HFF-Myc (cell line): ENCODE measurements at regions not wholly inside any gene's neighbourhood (a gene's known extent, or its start where the extent isn't known, plus 50 kb on each side); places are given as distances from the start of the nearest gene placed in this dataset.

Experiments
- DNase-seq: peaks from one replicate; pipeline ENCODE4 v3.0.0-alpha.2; 2011; ENCODE audit warnings: low read depth; ENCODE audit errors: extremely low read depth
- H3K4me3 ChIP-seq: replicated peaks from 2 replicates; pipeline ENCODE4 v1.5.1; 2011; ENCODE audit warnings: low read depth, mild to moderate bottlenecking, control low read depth, low read length
- TF ChIP-seq, protein P1 (sequence below): IDR thresholded peaks from 2 replicates; pipeline ENCODE4 v1.5.1; 2012; ENCODE audit warnings: mild to moderate bottlenecking, low read depth, low read length, control low read depth; ENCODE audit errors: missing control alignments

DNA sequence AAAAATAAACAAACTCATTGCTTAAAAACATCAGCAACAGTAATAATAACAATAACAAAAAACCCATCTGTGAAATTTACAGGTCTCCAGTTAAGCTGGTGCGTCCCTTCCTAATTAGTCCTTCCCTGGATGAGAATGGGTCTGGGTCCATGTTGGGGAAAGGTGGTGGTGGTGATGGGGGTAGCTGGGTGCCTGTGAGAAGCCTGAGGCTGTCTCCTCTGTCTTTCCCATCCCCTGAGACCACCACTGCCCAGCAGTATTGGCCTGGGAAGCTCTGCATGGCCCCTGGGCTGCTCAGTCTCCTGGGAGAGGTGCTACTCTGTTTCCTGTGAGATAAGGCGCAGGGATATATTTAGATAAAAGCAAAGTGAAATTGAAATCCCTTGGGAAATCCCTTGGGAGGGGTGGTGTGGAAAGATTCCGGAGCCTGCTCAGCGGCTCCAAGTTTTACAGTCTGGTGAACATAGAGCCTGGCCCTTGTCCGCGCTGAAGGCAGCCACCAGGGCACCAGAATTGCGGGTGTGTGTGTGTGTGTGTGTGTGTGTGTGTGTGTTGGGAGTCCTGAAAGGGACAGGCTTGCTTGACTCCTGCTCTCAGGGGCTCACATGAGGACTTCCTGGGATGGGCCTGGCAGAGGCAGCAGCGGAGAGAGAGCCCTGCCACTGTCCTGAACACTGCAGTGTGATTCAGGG lies 150.2 kb downstream of the FOXD2 start:
- DNase-seq = no peak
- H3K4me3 ChIP-seq = no peak overlapping the region
- TF ChIP-seq, protein P1, sequence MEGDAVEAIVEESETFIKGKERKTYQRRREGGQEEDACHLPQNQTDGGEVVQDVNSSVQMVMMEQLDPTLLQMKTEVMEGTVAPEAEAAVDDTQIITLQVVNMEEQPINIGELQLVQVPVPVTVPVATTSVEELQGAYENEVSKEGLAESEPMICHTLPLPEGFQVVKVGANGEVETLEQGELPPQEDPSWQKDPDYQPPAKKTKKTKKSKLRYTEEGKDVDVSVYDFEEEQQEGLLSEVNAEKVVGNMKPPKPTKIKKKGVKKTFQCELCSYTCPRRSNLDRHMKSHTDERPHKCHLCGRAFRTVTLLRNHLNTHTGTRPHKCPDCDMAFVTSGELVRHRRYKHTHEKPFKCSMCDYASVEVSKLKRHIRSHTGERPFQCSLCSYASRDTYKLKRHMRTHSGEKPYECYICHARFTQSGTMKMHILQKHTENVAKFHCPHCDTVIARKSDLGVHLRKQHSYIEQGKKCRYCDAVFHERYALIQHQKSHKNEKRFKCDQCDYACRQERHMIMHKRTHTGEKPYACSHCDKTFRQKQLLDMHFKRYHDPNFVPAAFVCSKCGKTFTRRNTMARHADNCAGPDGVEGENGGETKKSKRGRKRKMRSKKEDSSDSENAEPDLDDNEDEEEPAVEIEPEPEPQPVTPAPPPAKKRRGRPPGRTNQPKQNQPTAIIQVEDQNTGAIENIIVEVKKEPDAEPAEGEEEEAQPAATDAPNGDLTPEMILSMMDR = no peak

DNA sequence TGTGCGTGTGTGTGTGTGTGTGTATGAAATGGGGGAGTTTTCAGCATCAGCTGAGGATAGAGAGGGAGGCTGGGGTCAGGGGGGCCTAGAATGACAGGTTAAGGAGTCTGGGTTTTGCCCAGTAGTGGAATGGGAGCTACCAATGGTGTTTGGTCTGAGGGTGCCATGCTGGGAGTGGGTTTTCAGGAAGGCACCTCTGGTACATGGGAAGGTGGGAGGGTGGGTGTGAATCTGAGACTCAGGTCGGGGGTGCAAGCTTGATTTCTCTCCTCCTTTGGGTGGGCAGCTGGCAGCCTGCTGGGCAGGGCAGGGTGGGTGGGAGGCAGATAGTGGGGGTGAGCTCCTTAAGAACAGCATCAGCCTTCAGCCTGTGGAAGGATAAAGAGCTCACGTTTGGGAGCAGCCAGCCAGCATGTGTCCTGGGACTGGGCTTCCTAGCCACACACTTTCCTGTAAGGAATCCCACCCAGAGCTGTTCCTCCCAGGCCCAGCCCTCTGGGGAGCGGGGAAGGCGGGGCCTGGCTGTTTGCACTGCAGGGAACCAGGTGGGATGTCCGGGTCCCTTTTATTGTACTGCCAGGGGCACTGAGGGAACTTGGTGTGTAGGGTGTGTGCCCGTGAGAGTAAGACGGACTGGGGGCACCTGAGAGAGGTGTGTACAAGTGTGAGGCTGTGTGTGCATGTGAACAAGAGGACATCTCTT lies 152.8 kb downstream of the FOXD2 start:
- H3K4me3 ChIP-seq = no peak overlapping the region
- no peak for DNase-seq
- TF ChIP-seq, protein P1 = no peak

DNA sequence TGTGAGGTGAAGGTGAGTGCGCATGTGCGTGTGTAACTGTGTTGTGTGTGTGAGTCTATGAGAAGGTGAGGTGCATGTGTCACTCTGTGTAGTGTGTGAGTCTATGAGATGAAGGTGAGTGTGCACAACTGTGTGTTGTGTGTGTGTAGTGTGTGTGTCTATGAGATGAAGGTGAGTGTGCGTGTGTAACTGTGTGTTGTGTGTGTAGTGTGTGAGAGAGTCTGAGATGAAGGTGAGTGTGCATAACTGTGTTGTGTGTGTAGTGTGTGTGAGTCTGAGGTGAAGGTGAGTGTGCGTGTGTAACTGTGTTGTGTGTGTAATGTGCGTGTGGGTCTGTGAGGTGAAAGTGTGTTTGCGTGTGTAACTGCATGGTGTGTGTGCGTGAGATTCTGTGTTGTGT lies 154.0 kb downstream of the FOXD2 start:
- DNase-seq = no peak
- TF ChIP-seq, protein P1 = no peak
- no peak overlapping the region for H3K4me3 ChIP-seq

DNA sequence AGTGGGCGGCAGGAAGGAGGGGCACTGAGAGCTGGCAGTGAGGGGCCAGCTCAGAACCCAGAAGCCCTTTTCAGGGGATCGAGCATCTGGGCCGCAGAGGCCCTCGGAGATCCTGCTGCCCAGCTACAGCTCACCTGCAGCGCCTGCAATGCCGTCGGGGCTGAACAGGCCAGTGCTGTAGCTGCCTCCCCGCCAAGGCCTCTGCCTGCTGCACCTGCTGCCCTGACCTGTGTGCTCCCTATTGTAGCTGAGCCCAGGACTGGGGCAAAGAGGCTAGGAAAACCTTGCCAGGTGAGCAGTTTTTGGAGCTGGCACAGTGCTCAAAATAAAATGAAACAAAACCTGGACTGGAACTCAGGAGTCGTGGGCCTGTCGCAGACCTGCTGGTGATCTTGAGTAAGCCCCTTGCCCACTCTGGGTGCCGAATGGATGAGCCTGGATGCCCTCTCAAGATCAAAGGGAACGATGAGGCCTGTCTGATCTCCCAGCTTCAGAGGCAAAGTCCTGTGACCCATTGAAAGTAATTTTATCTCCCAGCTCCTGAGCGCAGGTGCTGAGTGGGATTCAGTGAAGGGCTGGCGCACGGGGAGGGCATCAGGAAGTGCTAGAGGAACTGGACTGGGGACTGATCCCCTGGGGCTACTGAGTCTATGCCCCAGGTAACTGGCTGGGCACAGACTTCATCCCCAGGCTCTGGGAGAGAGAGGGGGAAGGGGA lies 154.6 kb downstream of the FOXD2 start:
- TF ChIP-seq, protein P1 = no peak
- H3K4me3 ChIP-seq = no peak overlapping the region
- DNase-seq = no peak

DNA sequence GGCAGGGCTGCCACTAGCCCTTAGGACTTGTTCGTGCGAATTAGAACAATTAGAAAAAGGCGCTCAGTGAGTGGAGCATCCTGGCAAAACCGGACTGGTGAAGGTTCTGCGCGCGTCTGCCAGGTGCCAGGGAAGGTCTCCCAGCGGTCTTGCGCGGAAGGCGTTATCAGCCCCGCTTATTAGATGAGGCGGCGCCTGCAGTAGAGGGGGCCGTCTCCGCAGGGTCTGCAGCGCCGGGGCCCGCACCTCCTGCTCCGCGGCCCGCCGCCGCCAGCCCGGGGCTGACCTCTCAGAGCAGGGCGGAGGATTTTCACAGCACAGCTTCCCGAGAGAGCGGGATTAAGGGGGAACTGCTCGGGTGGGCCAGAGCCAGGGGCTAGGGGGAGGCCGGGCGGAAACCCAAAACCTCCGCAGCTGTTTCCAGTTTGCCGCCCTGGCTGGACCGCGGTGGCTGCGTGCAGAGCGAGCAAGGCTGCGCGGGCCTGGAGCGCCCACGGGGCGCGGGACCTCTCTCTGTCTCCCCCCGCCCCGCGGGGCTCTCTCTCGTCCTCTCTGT lies 155.2 kb downstream of the FOXD2 start:
- DNase-seq = no peak
- H3K4me3 ChIP-seq = no peak overlapping the region
- TF ChIP-seq, protein P1 = no peak

DNA sequence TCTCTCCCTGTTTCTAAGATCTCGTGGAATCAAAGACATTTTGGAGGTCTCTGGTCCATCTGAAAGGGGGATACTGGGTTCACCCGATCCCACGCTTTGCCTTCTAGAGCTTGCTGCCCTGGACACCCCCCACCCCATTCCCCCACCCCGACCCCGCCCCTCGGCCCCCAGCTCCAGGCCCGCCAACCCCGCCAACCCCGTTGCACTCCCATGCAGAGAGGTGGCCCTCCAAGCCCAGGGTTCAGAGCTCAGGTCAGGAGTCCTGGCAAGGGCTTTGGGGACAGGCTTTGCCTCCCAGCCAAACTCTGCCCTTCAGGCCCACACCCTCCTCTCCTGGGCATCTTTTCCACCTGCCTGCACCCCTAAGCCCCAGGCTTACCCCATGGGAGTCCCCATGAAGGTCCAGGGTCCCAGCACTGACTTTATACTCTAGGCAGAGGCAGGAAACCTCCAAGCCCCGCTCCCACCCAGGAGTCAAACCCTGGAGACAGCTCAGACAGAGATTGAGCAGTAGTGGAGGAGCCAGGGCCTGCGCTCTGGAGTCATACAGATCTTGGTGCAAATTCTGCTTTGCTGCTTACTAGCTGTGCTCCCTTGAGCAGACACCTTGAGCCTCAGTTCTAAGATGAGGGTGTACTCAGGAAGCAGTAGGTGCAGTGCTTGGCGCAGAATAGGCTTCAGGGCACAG lies 155.9 kb downstream of the FOXD2 start:
- TF ChIP-seq, protein P1 = no peak
- no peak overlapping the region for H3K4me3 ChIP-seq
- DNase-seq = no peak
